ENCODE measurements at regions not wholly inside any gene's neighbourhood (a gene's known extent, or its start where the extent isn't known, plus 50 kb on each side); places are given as distances from the start of the nearest gene placed in this dataset.

- intact Hi-C loops (cut with micrococcal nuclease; ENCODE audit: unreplicated experiment), result no loop called here
- Histone ChIP-seq H3K4me3 (ENCODE audit: low read depth in 2 of 2, low read length in 2 of 2) (no peak overlapping the region), H3K36me3 (ENCODE audit: control insufficient read depth, insufficient read depth, low read length) (no peaks in the 10 kb centered on the region), H3K27ac (ENCODE audit: low read length) (no peak overlapping the region), H3K27me3 (ENCODE audit: control insufficient read depth, insufficient read depth, low read length) (peaks cover 4% of the 10 kb centered on the region), H3K4me1 (ENCODE audit: control insufficient read depth, insufficient read depth, low read length) (no peaks in the 10 kb centered on the region), H3K9me3 (ENCODE audit: control insufficient read depth, insufficient read depth, low read depth, low read length) (no peaks in the 10 kb centered on the region)
- BruUV-seq (replicated peaks), result no TSS peak
- TF ChIP-seq, protein P1, sequence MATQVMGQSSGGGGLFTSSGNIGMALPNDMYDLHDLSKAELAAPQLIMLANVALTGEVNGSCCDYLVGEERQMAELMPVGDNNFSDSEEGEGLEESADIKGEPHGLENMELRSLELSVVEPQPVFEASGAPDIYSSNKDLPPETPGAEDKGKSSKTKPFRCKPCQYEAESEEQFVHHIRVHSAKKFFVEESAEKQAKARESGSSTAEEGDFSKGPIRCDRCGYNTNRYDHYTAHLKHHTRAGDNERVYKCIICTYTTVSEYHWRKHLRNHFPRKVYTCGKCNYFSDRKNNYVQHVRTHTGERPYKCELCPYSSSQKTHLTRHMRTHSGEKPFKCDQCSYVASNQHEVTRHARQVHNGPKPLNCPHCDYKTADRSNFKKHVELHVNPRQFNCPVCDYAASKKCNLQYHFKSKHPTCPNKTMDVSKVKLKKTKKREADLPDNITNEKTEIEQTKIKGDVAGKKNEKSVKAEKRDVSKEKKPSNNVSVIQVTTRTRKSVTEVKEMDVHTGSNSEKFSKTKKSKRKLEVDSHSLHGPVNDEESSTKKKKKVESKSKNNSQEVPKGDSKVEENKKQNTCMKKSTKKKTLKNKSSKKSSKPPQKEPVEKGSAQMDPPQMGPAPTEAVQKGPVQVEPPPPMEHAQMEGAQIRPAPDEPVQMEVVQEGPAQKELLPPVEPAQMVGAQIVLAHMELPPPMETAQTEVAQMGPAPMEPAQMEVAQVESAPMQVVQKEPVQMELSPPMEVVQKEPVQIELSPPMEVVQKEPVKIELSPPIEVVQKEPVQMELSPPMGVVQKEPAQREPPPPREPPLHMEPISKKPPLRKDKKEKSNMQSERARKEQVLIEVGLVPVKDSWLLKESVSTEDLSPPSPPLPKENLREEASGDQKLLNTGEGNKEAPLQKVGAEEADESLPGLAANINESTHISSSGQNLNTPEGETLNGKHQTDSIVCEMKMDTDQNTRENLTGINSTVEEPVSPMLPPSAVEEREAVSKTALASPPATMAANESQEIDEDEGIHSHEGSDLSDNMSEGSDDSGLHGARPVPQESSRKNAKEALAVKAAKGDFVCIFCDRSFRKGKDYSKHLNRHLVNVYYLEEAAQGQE (IDR thresholded peaks at IDR 0.05; ENCODE audit: insufficient read depth in 1 of 2, low read depth in 2 of 2, low read length in 1 of 2), result no peak
- TF ChIP-seq, protein P2, sequence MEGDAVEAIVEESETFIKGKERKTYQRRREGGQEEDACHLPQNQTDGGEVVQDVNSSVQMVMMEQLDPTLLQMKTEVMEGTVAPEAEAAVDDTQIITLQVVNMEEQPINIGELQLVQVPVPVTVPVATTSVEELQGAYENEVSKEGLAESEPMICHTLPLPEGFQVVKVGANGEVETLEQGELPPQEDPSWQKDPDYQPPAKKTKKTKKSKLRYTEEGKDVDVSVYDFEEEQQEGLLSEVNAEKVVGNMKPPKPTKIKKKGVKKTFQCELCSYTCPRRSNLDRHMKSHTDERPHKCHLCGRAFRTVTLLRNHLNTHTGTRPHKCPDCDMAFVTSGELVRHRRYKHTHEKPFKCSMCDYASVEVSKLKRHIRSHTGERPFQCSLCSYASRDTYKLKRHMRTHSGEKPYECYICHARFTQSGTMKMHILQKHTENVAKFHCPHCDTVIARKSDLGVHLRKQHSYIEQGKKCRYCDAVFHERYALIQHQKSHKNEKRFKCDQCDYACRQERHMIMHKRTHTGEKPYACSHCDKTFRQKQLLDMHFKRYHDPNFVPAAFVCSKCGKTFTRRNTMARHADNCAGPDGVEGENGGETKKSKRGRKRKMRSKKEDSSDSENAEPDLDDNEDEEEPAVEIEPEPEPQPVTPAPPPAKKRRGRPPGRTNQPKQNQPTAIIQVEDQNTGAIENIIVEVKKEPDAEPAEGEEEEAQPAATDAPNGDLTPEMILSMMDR (IDR thresholded peaks at IDR 0.05), result no peak
- TF ChIP-seq SIN3A (IDR thresholded peaks at IDR 0.05; ENCODE audit: borderline replicate concordance, insufficient read depth, low read depth, low read length) (no peak), TCF7L2 (IDR thresholded peaks at IDR 0.05; ENCODE audit: low read depth, low read length) (no peak), POLR2AphosphoS5 (IDR thresholded peaks at IDR 0.05; ENCODE audit: low read depth, low read length) (no peak)
- DNase-seq (ENCODE audit: low read depth, low spot score) (no peak), ATAC-seq (no peak)
- ChIA-PET POLR2A (no interaction called here), CTCF (no interaction called here)
- in situ Hi-C loops (cut with HindIII; ENCODE audit: low pct_unique_long_range_greater_than_20kb, low sequenced_read_pairs), result no loop called here
These were observed 321.5 kb upstream of the HNRNPA3 start for GRCh38 chr2:176891105-176891504.

GRCh38 chr2:176891857-176892256 is 320.7 kb upstream of the HNRNPA3 start:
- H3K27ac ChIP-seq (ENCODE audit: low read length), result no peak overlapping the region
- H3K36me3 ChIP-seq (ENCODE audit: control insufficient read depth, insufficient read depth, low read length), result no peaks in the 10 kb centered on the region
- TF ChIP-seq POLR2AphosphoS5 (IDR thresholded peaks at IDR 0.05; ENCODE audit: low read depth, low read length) (no peak), SIN3A (IDR thresholded peaks at IDR 0.05; ENCODE audit: borderline replicate concordance, insufficient read depth, low read depth, low read length) (no peak), TCF7L2 (IDR thresholded peaks at IDR 0.05; ENCODE audit: low read depth, low read length) (no peak)
- TF ChIP-seq, protein P2 (IDR thresholded peaks at IDR 0.05), result no peak
- no TSS peak for BruUV-seq (replicated peaks)
- ChIA-PET POLR2A (no interaction called here), CTCF (no interaction called here)
- intact Hi-C loops (cut with micrococcal nuclease; ENCODE audit: unreplicated experiment), result no loop called here
- ATAC-seq (no peak), DNase-seq (ENCODE audit: low read depth, low spot score) (no peak)
- in situ Hi-C loops (cut with HindIII; ENCODE audit: low pct_unique_long_range_greater_than_20kb, low sequenced_read_pairs), result no loop called here
- H3K27me3 ChIP-seq (ENCODE audit: control insufficient read depth, insufficient read depth, low read length), result peaks cover 4% of the 10 kb centered on the region
- H3K4me3 ChIP-seq (ENCODE audit: low read depth in 2 of 2, low read length in 2 of 2), result no peak overlapping the region
- H3K9me3 ChIP-seq (ENCODE audit: control insufficient read depth, insufficient read depth, low read depth, low read length), result no peaks in the 10 kb centered on the region
- H3K4me1 ChIP-seq (ENCODE audit: control insufficient read depth, insufficient read depth, low read length), result no peaks in the 10 kb centered on the region
